Calu3 (cell line): ENCODE measurements at regions not wholly inside any gene's neighbourhood (a gene's known extent, or its start where the extent isn't known, plus 50 kb on each side); places are given as distances from the start of the nearest gene placed in this dataset.

Source experiments
- BruUV-seq: library from RNA; stranded (reverse); fragments of 400-500 nt; replicated peaks from 2 replicates; lab custom pipeline; 2021; lab: Mats Ljungman, UMichigan
- CTCF ChIA-PET: fragments of 300-600 bp; sonication (Branson Sonifier 250); formaldehyde crosslinking; loops from one replicate; lab custom pipeline; 2022; ENCODE audit warnings: antibody characterized with exemption; lab: Charles Lee
- DNase-seq: peaks from one replicate; pipeline ENCODE4 v3.0.0; 2022
- H3K27ac Mint-ChIP-seq: one replicate; pipeline ENCODE4 v1.8.0; 2022; ENCODE audit warnings: mixed read lengths; ENCODE audit not compliant: unreplicated experiment
- H3K27me3 Mint-ChIP-seq: one replicate; pipeline ENCODE4 v1.8.0; 2022; ENCODE audit warnings: mixed read lengths; ENCODE audit not compliant: unreplicated experiment
- H3K36me3 Mint-ChIP-seq: one replicate; pipeline ENCODE4 v1.8.0; 2022; ENCODE audit warnings: mild to moderate bottlenecking, moderate library complexity, mixed read lengths; ENCODE audit not compliant: insufficient read depth, unreplicated experiment
- H3K4me1 Mint-ChIP-seq: one replicate; pipeline ENCODE4 v1.8.0; 2022; ENCODE audit warnings: mild to moderate bottlenecking, low read depth, mixed read lengths; ENCODE audit not compliant: unreplicated experiment
- H3K4me3 Mint-ChIP-seq: one replicate; pipeline ENCODE4 v1.8.0; 2022; ENCODE audit warnings: mild to moderate bottlenecking, low read depth, moderate library complexity, mixed read lengths; ENCODE audit not compliant: unreplicated experiment
- H3K9me3 Mint-ChIP-seq: one replicate; pipeline ENCODE4 v1.8.0; 2022; ENCODE audit warnings: low read depth, mixed read lengths; ENCODE audit not compliant: unreplicated experiment
- CTCF ChIP-seq: fragments of 200-600 bp; IDR thresholded peaks from one replicate; pipeline ENCODE4 v1.8.0; 2022; ENCODE audit warnings: antibody characterized with exemption; ENCODE audit not compliant: unreplicated experiment
- intact Hi-C: fragments of 100-400 bp; cut with micrococcal nuclease; formaldehyde crosslinking; loops from one replicate; pipeline ENCODE4 v1.10.0; 2022; ENCODE audit not compliant: unreplicated experiment

- H3K27ac Mint-ChIP-seq = no peak overlapping the region
- no peaks in the 10 kb centered on the region for H3K9me3 Mint-ChIP-seq
- H3K36me3 Mint-ChIP-seq = no peaks in the 10 kb centered on the region
- intact Hi-C loops = no loop called here
- no peak for TF ChIP-seq CTCF
- H3K4me3 Mint-ChIP-seq = no peak overlapping the region
- BruUV-seq = no TSS peak
- H3K4me1 Mint-ChIP-seq = no peaks in the 10 kb centered on the region
- no peak for DNase-seq
- CTCF ChIA-PET = no interaction called here
- H3K27me3 Mint-ChIP-seq = peaks cover 49% of the 10 kb centered on the region
These were observed 135.6 kb upstream of the CST7 start for GRCh38 chr20:24813496-24813895.

GRCh38 chr20:24813936-24814335 lies 135.1 kb upstream of the CST7 start:
- no TSS peak for BruUV-seq
- no peaks in the 10 kb centered on the region for H3K4me1 Mint-ChIP-seq
- CTCF ChIA-PET = no interaction called here
- intact Hi-C loops = no loop called here
- no peak overlapping the region for H3K27ac Mint-ChIP-seq
- H3K9me3 Mint-ChIP-seq = no peaks in the 10 kb centered on the region
- H3K27me3 Mint-ChIP-seq = peaks cover 45% of the 10 kb centered on the region
- no peaks in the 10 kb centered on the region for H3K36me3 Mint-ChIP-seq
- DNase-seq = no peak
- TF ChIP-seq CTCF = no peak
- H3K4me3 Mint-ChIP-seq = no peak overlapping the region

GRCh38 chr20:24814556-24815195 lies 134.4 kb upstream of the CST7 start:
- Mint-ChIP-seq H3K27ac (no peak overlapping the region), H3K4me3 (no peak overlapping the region), H3K4me1 (no peaks in the 10 kb centered on the region), H3K36me3 (no peaks in the 10 kb centered on the region), H3K9me3 (no peaks in the 10 kb centered on the region), H3K27me3 (peaks cover 41% of the 10 kb centered on the region)
- intact Hi-C loops = no loop called here
- no peak for TF ChIP-seq CTCF
- no peak for DNase-seq
- BruUV-seq = no TSS peak
- CTCF ChIA-PET = no interaction called here

- CTCF ChIA-PET = no interaction called here
- no peak overlapping the region for H3K4me3 Mint-ChIP-seq
- no TSS peak for BruUV-seq
- intact Hi-C loops = no loop called here
- no peaks in the 10 kb centered on the region for H3K36me3 Mint-ChIP-seq
- H3K27ac Mint-ChIP-seq = no peak overlapping the region
- H3K27me3 Mint-ChIP-seq = peaks cover 41% of the 10 kb centered on the region
- no peak for DNase-seq
- H3K4me1 Mint-ChIP-seq = no peaks in the 10 kb centered on the region
- TF ChIP-seq CTCF = no peak
- H3K9me3 Mint-ChIP-seq = no peaks in the 10 kb centered on the region
These were observed 133.8 kb upstream of the CST7 start for GRCh38 chr20:24815196-24815815.
